CD14-positive monocyte (primary cell): ENCODE measurements at regions not wholly inside any gene's neighbourhood (a gene's known extent, or its start where the extent isn't known, plus 50 kb on each side); places are given as distances from the start of the nearest gene placed in this dataset.

ENCODE experiments used
- DNase-seq, 3 donors: peaks; one replicate each; pipeline ENCODE4 v3.0.0-alpha.2; 2011 to 2022
- H2AFZ ChIP-seq: 2 replicates; pipeline ENCODE4 v1.6.0; 2012; ENCODE audit warnings: mild to moderate bottlenecking, low read depth, low read length, inconsistent platforms; ENCODE audit not compliant: insufficient read depth, poor library complexity, severe bottlenecking
- H3K27ac ChIP-seq, 2 donors: 1 replicate in 1 of 2; 2 replicates in 1 of 2; pipeline ENCODE4 v1.5.1; 2012 to 2013; ENCODE audit warnings: low read length in 2 of 2, control low read depth in 1 of 2, inconsistent platforms in 1 of 2, low read depth in 1 of 2, mild to moderate bottlenecking in 1 of 2
- H3K27me3 ChIP-seq, 2 donors: one replicate each; pipeline versions ENCODE4 v1.6.0 to v1.6.1; 2011 to 2013; ENCODE audit warnings: low read length in 2 of 2; ENCODE audit not compliant: control insufficient read depth in 2 of 2, insufficient read depth in 2 of 2
- H3K36me3 ChIP-seq, 2 donors: replicated peaks in 1 of 2; 1 replicate in 1 of 2; 2 replicates in 1 of 2; pipeline versions ENCODE4 v1.5.1 to v1.6.1; 2012 to 2013; ENCODE audit warnings: low read length in 2 of 2, control low read depth in 1 of 2, inconsistent platforms in 1 of 2, mild to moderate bottlenecking in 1 of 2; ENCODE audit not compliant: insufficient read depth in 2 of 2, control insufficient read depth in 1 of 2
- H3K4me1 ChIP-seq, 2 donors: 1 replicate in 1 of 2; 2 replicates in 1 of 2; pipeline versions ENCODE4 v1.5.1 to v1.6.1; 2012 to 2013; ENCODE audit warnings: low read length in 2 of 2, control low read depth in 1 of 2, inconsistent platforms in 1 of 2, mild to moderate bottlenecking in 1 of 2, moderate library complexity in 1 of 2; ENCODE audit not compliant: insufficient read depth in 2 of 2, control insufficient read depth in 1 of 2
- H3K4me2 ChIP-seq: replicated peaks from 2 replicates; pipeline ENCODE3; 2012; ENCODE audit warnings: low read length, moderate library complexity, mild to moderate bottlenecking; ENCODE audit not compliant: poor library complexity, severe bottlenecking; ENCODE audit errors: extremely low read depth
- H3K4me3 ChIP-seq, 3 experiments: fragments of 200-600 bp in 1 of 3; sonication (generic) in 1 of 3; replicated peaks in 1 of 3; 1 replicate in 2 of 3; 2 replicates in 1 of 3; pipeline ENCODE4 v1.5.1; 2011 to 2013; ENCODE audit warnings: low read length in 3 of 3, mild to moderate bottlenecking in 3 of 3, control low read depth in 2 of 3, low read depth in 2 of 3, inconsistent platforms in 1 of 3, moderate library complexity in 1 of 3
- H3K79me2 ChIP-seq: 2 replicates; pipeline ENCODE4 v1.6.0; 2012; ENCODE audit warnings: mild to moderate bottlenecking, control low read depth, inconsistent platforms, low read length, moderate library complexity; ENCODE audit not compliant: insufficient read depth
- H3K9ac ChIP-seq: 2 replicates; pipeline ENCODE4 v1.6.0; 2017; ENCODE audit warnings: low read length, mild to moderate bottlenecking; ENCODE audit not compliant: insufficient read depth, poor library complexity, severe bottlenecking
- H3K9me3 ChIP-seq, 2 donors: replicated peaks in 1 of 2; 1 replicate in 1 of 2; 2 replicates in 1 of 2; pipeline versions ENCODE4 v1.5.1 to v1.6.1; 2012 to 2013; ENCODE audit warnings: low read length in 2 of 2, control low read depth in 1 of 2; ENCODE audit not compliant: control insufficient read depth in 1 of 2, insufficient read depth in 1 of 2
- H4K20me1 ChIP-seq: 2 replicates; pipeline ENCODE4 v1.6.0; 2012; ENCODE audit warnings: mild to moderate bottlenecking, low read length, control low read depth, moderate library complexity; ENCODE audit not compliant: insufficient read depth
- H3K27ac Mint-ChIP-seq, 7 donors: one replicate each; pipeline ENCODE4 v1.8.0; 2020; ENCODE audit warnings: mild to moderate bottlenecking in 7 of 7, mixed read lengths in 7 of 7, moderate library complexity in 6 of 7, inconsistent platforms in 2 of 7
- H3K27me3 Mint-ChIP-seq, 3 donors: one replicate each; pipeline ENCODE4 v1.8.0; 2021 to 2022; ENCODE audit warnings: low read depth in 3 of 3, mild to moderate bottlenecking in 3 of 3, mixed read lengths in 3 of 3, moderate library complexity in 3 of 3, inconsistent platforms in 1 of 3
- H3K36me3 Mint-ChIP-seq, 2 donors: one replicate each; pipeline ENCODE4 v1.8.0; 2020; ENCODE audit warnings: mixed read lengths in 2 of 2, inconsistent platforms in 1 of 2, mild to moderate bottlenecking in 1 of 2
- H3K4me1 Mint-ChIP-seq: one replicate; pipeline ENCODE4 v1.8.0; 2020; ENCODE audit warnings: mild to moderate bottlenecking, mixed read lengths
- H3K4me3 Mint-ChIP-seq, 2 donors: one replicate each; pipeline ENCODE4 v1.8.0; 2020; ENCODE audit warnings: mild to moderate bottlenecking in 2 of 2, mixed read lengths in 2 of 2, moderate library complexity in 1 of 2
- H3K9me3 Mint-ChIP-seq, 7 donors: one replicate each; pipeline ENCODE4 v1.8.0; 2020 to 2022; ENCODE audit warnings: mixed read lengths in 7 of 7, mild to moderate bottlenecking in 6 of 7, moderate library complexity in 6 of 7, inconsistent platforms in 2 of 7
- CTCF ChIP-seq: fragments of 200-600 bp; IDR thresholded peaks from one replicate; pipeline ENCODE4 v1.8.0; 2022; ENCODE audit warnings: antibody characterized with exemption, mild to moderate bottlenecking
- WGBS: methylation state at CpG from one replicate; pipeline ENCODE4 v1.1.5; 2013; ENCODE audit warnings: missing lambda C conversion rate; ENCODE audit not compliant: insufficient coverage; 5-methylcytosine and 5-hydroxymethylcytosine counted together
- intact Hi-C, 2 donors: fragments of 100-400 bp; cut with micrococcal nuclease; formaldehyde crosslinking; loops; one replicate each; pipeline versions ENCODE4 v1.15.0 to v1.15.1; 2023

GRCh38 chr2:72036595-72036994 lies 111.1 kb downstream of the CYP26B1 start:
- H3K27ac Mint-ChIP-seq = no peak overlapping the region
- intact Hi-C loops = no loop called here

GRCh38 chr2:72036173-72036545 lies 111.5 kb downstream of the CYP26B1 start:
- Histone ChIP-seq H3K27me3 (no peaks in the 10 kb centered on the region), H3K9ac (no peak overlapping the region), H3K4me3 (no peak overlapping the region), H3K9me3 (no peaks in the 10 kb centered on the region), H3K4me1 (no peaks in the 10 kb centered on the region), H2AFZ (no peak overlapping the region), H4K20me1 (no peaks in the 10 kb centered on the region), H3K36me3 (no peaks in the 10 kb centered on the region), H3K4me2 (no peak overlapping the region), H3K27ac (no peak overlapping the region), H3K79me2 (no peaks in the 10 kb centered on the region)
- Mint-ChIP-seq H3K27me3 (peaks cover 4 to 7% (median 5%) of the 10 kb centered on the region in 3 donors), H3K36me3 (no peaks in the 10 kb centered on the region), H3K27ac (no peak overlapping the region), H3K9me3 (peaks cover 0 to 9% (median 0%) of the 10 kb centered on the region in 7 donors), H3K4me3 (no peak overlapping the region), H3K4me1 (no peaks in the 10 kb centered on the region)
- intact Hi-C loops = no loop called here
- no peak for TF ChIP-seq CTCF
- 100% methylated on average over 2 of the region's 3 CpGs for WGBS
- DNase-seq = no peak

More at GRCh38 chr2:72036595-72036994, 111.1 kb downstream of the CYP26B1 start:
- H3K36me3 ChIP-seq = no peaks in the 10 kb centered on the region
- no peak overlapping the region for H3K27ac ChIP-seq
- H3K4me1 Mint-ChIP-seq = no peaks in the 10 kb centered on the region
- no peaks in the 10 kb centered on the region for H3K36me3 Mint-ChIP-seq
- no peak for TF ChIP-seq CTCF
- no peak overlapping the region for H3K4me2 ChIP-seq
- no peaks in the 10 kb centered on the region for H3K27me3 ChIP-seq
- no peak overlapping the region for H3K4me3 ChIP-seq
- H2AFZ ChIP-seq = no peak overlapping the region
- no peaks in the 10 kb centered on the region for H3K79me2 ChIP-seq
- no peaks in the 10 kb centered on the region for H3K9me3 ChIP-seq
- no peaks in the 10 kb centered on the region for H4K20me1 ChIP-seq
- H3K9me3 Mint-ChIP-seq = peaks cover 0 to 10% (median 3%) of the 10 kb centered on the region in 7 donors
- WGBS = 100% methylated on average over 5 of the region's 6 CpGs
- H3K4me1 ChIP-seq = no peaks in the 10 kb centered on the region
- no peak overlapping the region for H3K9ac ChIP-seq
- peaks cover 3 to 5% (median 4%) of the 10 kb centered on the region in 3 donors for H3K27me3 Mint-ChIP-seq
- H3K4me3 Mint-ChIP-seq = no peak overlapping the region
- no peak for DNase-seq
